GM23338 (cell line): ENCODE measurements at regions not wholly inside any gene's neighbourhood (a gene's known extent, or its start where the extent isn't known, plus 50 kb on each side); places are given as distances from the start of the nearest gene placed in this dataset.
A peak's percentile ranks its signal among the peaks of the same experiment; 100 is the strongest.

Experiments
- ATAC-seq: fragments of 200-7000 bp; cut with Tn5 transposase; 3 replicates; pipeline ENCODE4 v1.9.1; 2020
- DNase-seq: peaks from one replicate; pipeline ENCODE4 v3.0.0-alpha.2; 2015; ENCODE audit warnings: low spot score
- H2AFZ ChIP-seq: fragments of 200-600 bp; sonication (generic); 2 replicates; pipeline ENCODE4 v1.8.0; 2016; ENCODE audit warnings: antibody characterized with exemption, mild to moderate bottlenecking, moderate library complexity
- H3F3A ChIP-seq: fragments of 200-600 bp; sonication (generic); replicated peaks from 2 replicates; pipeline ENCODE4 v1.8.0; 2017; ENCODE audit warnings: antibody characterized with exemption, mixed run types, low read depth
- H3K27ac ChIP-seq: fragments of 200-600 bp; sonication (generic); 2 replicates; pipeline ENCODE4 v1.6.1; 2016; ENCODE audit warnings: low read depth
- H3K27me3 ChIP-seq: fragments of 200-600 bp; sonication (generic); 2 replicates; pipeline ENCODE4 v1.8.0; 2016; ENCODE audit warnings: mild to moderate bottlenecking, mixed run types, moderate library complexity; ENCODE audit not compliant: insufficient read depth
- H3K36me3 ChIP-seq: fragments of 200-600 bp; sonication (generic); 2 replicates; pipeline ENCODE4 v1.8.0; 2016; ENCODE audit warnings: mild to moderate bottlenecking; ENCODE audit not compliant: insufficient read depth
- H3K4me1 ChIP-seq: fragments of 200-600 bp; sonication (generic); 2 replicates; pipeline ENCODE4 v1.8.0; 2016; ENCODE audit warnings: mild to moderate bottlenecking, moderate library complexity; ENCODE audit not compliant: insufficient read depth
- H3K4me2 ChIP-seq: fragments of 200-600 bp; sonication (generic); 2 replicates; pipeline ENCODE4 v1.7.1; 2017; ENCODE audit warnings: mixed run types
- H3K4me3 ChIP-seq: fragments of 200-600 bp; sonication (generic); 2 replicates; pipeline ENCODE4 v1.6.1; 2016; ENCODE audit warnings: mixed run types
- H3K79me2 ChIP-seq: fragments of 200-600 bp; sonication (generic); replicated peaks from 2 replicates; pipeline ENCODE4 v1.8.0; 2017; ENCODE audit warnings: mild to moderate bottlenecking; ENCODE audit not compliant: insufficient read depth
- H3K9me2 ChIP-seq: fragments of 200-600 bp; sonication (generic); 2 replicates; pipeline ENCODE4 v1.8.0; 2017; ENCODE audit not compliant: insufficient read depth
- H4K20me1 ChIP-seq: fragments of 200-600 bp; sonication (generic); replicated peaks from 2 replicates; pipeline ENCODE4 v1.8.0; 2017; ENCODE audit warnings: mild to moderate bottlenecking; ENCODE audit not compliant: insufficient read depth
- H3K27ac Mint-ChIP-seq: 2 replicates; pipeline ENCODE4 v1.8.0; 2020; ENCODE audit warnings: inconsistent platforms, mild to moderate bottlenecking, moderate library complexity, mixed read lengths
- H3K27me3 Mint-ChIP-seq: 3 replicates; pipeline ENCODE4 v1.8.0; 2022; ENCODE audit warnings: low read depth, mild to moderate bottlenecking, moderate library complexity, mixed read lengths, inconsistent platforms; ENCODE audit not compliant: insufficient read depth, poor library complexity
- H3K36me3 Mint-ChIP-seq: 3 replicates; pipeline ENCODE4 v1.8.0; 2021; ENCODE audit warnings: low read depth, mild to moderate bottlenecking, inconsistent platforms, moderate library complexity, mixed read lengths
- H3K4me1 Mint-ChIP-seq: 3 replicates; pipeline ENCODE4 v1.8.0; 2020; ENCODE audit warnings: mild to moderate bottlenecking, inconsistent platforms, mixed read lengths
- H3K4me3 Mint-ChIP-seq: 3 replicates; pipeline ENCODE4 v1.8.0; 2021; ENCODE audit warnings: moderate library complexity, mild to moderate bottlenecking, inconsistent platforms, mixed read lengths
- H3K9me3 Mint-ChIP-seq: 3 replicates; pipeline ENCODE4 v1.8.0; 2020; ENCODE audit warnings: moderate library complexity, mild to moderate bottlenecking, inconsistent platforms, mixed read lengths
- CREB1 ChIP-seq: fragments of 250-450 bp; sonication (Bioruptor Pico); IDR thresholded peaks from 2 replicates; pipeline ENCODE4 v1.5.0; 2020; ENCODE audit warnings: low read depth, mild to moderate bottlenecking, moderate library complexity
- ETS1 ChIP-seq: IDR thresholded peaks from 2 replicates; pipeline ENCODE4 v1.6.1; 2016; ENCODE audit warnings: antibody characterized with exemption
- EZH2 ChIP-seq: fragments of 200-600 bp; sonication (generic); IDR thresholded peaks from one replicate; pipeline ENCODE4 v1.8.0; 2017; ENCODE audit warnings: antibody characterized with exemption, mild to moderate bottlenecking, low read depth; ENCODE audit not compliant: unreplicated experiment
- STAT1 ChIP-seq: IDR thresholded peaks from one replicate; pipeline ENCODE4 v1.6.1; 2016; ENCODE audit warnings: antibody characterized with exemption; ENCODE audit not compliant: unreplicated experiment
- ZNF114 ChIP-seq: fragments of 250-450 bp; sonication (Bioruptor Pico); IDR thresholded peaks from 2 replicates; pipeline ENCODE4 v1.5.0; 2020; ENCODE audit warnings: mild to moderate bottlenecking, moderate library complexity
- ZNF331 ChIP-seq: fragments of 250-450 bp; sonication (Bioruptor Pico); IDR thresholded peaks from 2 replicates; pipeline ENCODE4 v1.5.0; 2020; ENCODE audit warnings: low read depth, mild to moderate bottlenecking, moderate library complexity
- ZNF462 ChIP-seq: fragments of 250-450 bp; sonication (Bioruptor Pico); IDR thresholded peaks from 2 replicates; pipeline ENCODE4 v1.5.0; 2020; ENCODE audit warnings: mild to moderate bottlenecking, moderate library complexity

- Histone ChIP-seq H4K20me1 (no peaks in the 10 kb centered on the region), H3K4me2 (no peak overlapping the region), H3F3A (no peaks in the 10 kb centered on the region), H3K27ac (no peak overlapping the region), H3K27me3 (no peaks in the 10 kb centered on the region), H2AFZ (no peak overlapping the region), H3K4me1 (no peaks in the 10 kb centered on the region), H3K9me2 (no peaks in the 10 kb centered on the region), H3K79me2 (no peaks in the 10 kb centered on the region), H3K36me3 (no peaks in the 10 kb centered on the region), H3K4me3 (no peak overlapping the region)
- Mint-ChIP-seq H3K4me1 (no peaks in the 10 kb centered on the region), H3K27ac (no peak overlapping the region), H3K27me3 (peaks cover 4% of the 10 kb centered on the region), H3K9me3 (no peaks in the 10 kb centered on the region), H3K4me3 (no peak overlapping the region), H3K36me3 (no peaks in the 10 kb centered on the region)
- TF ChIP-seq ZNF114: no peak
- DNase-seq (no peak), ATAC-seq (no peak)
Observed at GRCh38 chr2:121148481-121148880, 136.5 kb downstream of the TFCP2L1 start.

DNA sequence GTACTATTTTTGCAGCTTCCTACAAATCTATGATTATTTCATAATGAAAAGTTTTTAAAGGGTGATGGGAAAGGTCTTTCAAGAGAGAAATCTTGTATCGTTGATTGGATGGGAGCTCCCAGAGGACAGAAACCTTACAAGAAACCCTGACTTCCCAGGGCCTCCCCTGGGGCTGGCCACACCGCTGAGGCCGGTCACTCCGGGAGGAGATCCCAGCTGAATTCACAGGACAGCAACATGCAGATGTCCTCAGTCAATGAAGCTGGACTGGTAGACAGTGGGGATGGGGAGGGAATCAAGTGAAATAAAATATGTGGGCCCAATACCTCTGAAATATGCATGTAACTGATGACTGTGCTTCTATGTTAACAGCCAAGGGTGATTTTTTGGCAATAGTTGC lies 135.6 kb downstream of the TFCP2L1 start:
- Mint-ChIP-seq H3K4me3 (no peak overlapping the region), H3K27me3 (peaks cover 4% of the 10 kb centered on the region), H3K9me3 (no peaks in the 10 kb centered on the region), H3K27ac (no peak overlapping the region), H3K4me1 (no peaks in the 10 kb centered on the region), H3K36me3 (no peaks in the 10 kb centered on the region)
- Histone ChIP-seq H2AFZ (no peak overlapping the region), H3K79me2 (no peaks in the 10 kb centered on the region), H3K4me2 (no peak overlapping the region), H4K20me1 (no peaks in the 10 kb centered on the region), H3K36me3 (no peaks in the 10 kb centered on the region), H3F3A (no peaks in the 10 kb centered on the region), H3K9me2 (no peaks in the 10 kb centered on the region), H3K4me1 (no peaks in the 10 kb centered on the region), H3K27ac (no peak overlapping the region), H3K27me3 (no peaks in the 10 kb centered on the region), H3K4me3 (no peak overlapping the region)
- DNase-seq: no peak
- TF ChIP-seq ETS1 (no peak), CREB1 (CRISPR knock-in tag) (no peak), EZH2 (no peak)
- no peak for ATAC-seq

DNA sequence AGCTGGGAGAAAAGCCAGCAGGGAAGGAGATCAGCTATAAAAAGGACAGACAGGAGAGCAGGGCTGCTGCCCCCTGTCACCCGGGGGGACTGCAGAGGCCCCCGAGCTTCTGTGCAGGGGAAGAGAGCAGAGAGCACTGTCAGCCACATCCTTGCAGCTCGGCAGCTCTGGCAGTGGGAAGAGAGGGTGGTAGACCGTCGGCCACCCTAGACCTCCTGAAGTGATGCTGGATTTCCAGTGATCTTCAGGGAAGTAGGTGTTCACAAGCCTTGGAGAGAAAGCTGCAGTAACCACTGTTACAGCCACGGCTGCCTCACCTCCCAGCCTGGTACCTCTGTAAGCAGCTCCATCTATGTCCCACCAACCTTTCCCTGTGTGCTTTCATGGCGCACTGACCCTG lies 134.9 kb downstream of the TFCP2L1 start:
- Mint-ChIP-seq H3K27me3 (peaks cover 4% of the 10 kb centered on the region), H3K4me1 (no peaks in the 10 kb centered on the region), H3K4me3 (no peak overlapping the region), H3K9me3 (peaks cover under 1% of the 10 kb centered on the region; the same call in 1 of the 3 replicates), H3K27ac (no peak overlapping the region), H3K36me3 (no peaks in the 10 kb centered on the region)
- no peaks in the 10 kb centered on the region for H3K27me3 ChIP-seq
- H3K36me3 ChIP-seq: no peaks in the 10 kb centered on the region
- no peak for DNase-seq
- no peaks in the 10 kb centered on the region for H3F3A ChIP-seq
- H3K27ac ChIP-seq: no peak overlapping the region
- no peaks in the 10 kb centered on the region for H4K20me1 ChIP-seq
- no peaks in the 10 kb centered on the region for H3K79me2 ChIP-seq
- H3K9me2 ChIP-seq: no peaks in the 10 kb centered on the region
- no peak for TF ChIP-seq STAT1
- TF ChIP-seq CREB1 (CRISPR knock-in tag): no peak
- no peak for TF ChIP-seq ZNF331
- TF ChIP-seq ZNF462 (CRISPR knock-in tag): no peak
- H3K4me2 ChIP-seq: no peak overlapping the region
- no peaks in the 10 kb centered on the region for H3K4me1 ChIP-seq
- ATAC-seq: no peak
- H3K4me3 ChIP-seq: no peak overlapping the region
- 0 out of 2 replicates have a peak overlapping the region, but pooled peaks have one; percentile 14 for H2AFZ ChIP-seq
